Renal cortical epithelial cell (primary cell): ENCODE measurements at regions not wholly inside any gene's neighbourhood (a gene's known extent, or its start where the extent isn't known, plus 50 kb on each side); places are given as distances from the start of the nearest gene placed in this dataset.

Experiments
- DNase-seq: peaks from one replicate; pipeline ENCODE4 v3.0.0-alpha.2; 2011; ENCODE audit warnings: low read depth

DNA sequence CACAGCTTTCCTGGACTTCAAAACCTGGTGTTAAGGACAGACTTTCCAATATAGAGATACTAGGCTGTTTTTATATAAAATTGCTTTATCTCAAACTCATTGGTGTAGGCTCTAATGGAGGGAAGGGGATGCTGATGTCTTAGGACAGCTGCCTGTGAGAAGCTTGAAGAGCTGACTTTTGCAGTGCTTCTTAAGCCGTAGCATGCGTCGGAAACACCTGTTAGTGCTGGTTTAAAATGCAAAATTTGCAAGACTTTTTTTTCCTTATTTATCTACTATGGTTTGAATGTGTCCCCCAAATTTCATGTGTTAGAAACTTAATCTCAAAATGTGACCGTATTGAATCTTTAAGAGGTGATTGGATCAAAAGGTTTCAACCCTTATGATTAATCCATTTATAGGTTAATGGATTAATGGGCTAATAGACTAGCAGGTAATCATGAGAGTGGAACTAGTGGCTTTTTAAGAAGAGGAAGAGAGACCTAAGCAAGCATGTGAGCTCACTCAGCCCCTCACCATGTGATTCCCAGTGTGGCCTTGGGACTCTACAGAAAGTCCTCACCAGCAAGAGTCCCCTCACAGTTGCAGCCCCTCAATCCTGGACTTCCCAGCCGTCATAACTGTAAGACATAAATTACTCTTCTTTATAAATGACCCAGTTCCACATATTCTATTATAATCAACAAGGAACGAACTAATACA, 60.9 kb upstream of the FUT8 start:
- DNase-seq: no peak

DNA sequence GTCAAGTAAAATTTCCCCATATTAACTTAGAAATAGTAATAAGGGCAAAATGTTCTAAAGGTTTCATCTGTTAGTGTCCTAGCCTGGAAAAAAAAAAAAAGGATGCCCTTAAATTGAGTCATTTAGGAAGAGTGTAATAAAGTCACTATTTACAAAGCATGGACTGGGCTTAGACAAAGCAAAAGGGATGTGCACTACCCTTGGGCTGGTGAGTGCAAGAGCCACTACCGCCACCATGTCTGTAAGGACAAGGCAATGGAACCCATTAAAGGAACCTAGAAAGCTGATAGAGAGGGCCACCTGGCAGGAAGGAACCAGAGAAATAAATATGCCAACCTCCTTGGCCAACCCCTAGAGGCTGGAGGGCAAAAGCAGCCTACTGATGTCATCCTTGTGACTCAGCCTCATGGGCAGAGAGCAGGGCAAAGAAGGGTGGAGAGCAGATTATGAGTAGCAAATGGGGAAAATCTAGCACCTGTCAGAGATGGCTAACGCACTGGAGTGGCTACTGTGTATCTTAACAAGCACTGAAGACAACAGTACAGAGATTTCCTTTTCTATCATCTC, 59.5 kb upstream of the FUT8 start:
- peak; percentile 83 for DNase-seq

DNA sequence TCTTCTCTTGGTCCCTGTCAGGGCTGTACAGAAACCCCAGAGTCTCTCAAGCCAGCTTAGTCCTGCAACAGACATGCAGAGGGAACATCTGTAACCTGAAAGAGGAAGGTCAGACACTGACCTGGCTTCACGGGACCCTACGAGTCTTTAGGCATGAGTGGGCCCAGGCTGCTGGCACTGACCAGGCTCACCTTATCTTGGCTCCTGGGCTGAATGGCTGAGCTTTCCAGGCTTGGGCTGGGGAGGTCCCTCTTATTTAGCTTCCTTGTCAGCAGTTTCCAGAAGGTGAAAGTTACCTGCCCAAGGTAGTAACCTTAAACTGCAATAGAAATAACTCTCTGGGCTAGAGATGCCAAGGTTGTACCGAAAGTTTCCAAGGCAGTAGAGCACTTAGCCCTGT, 58.4 kb upstream of the FUT8 start:
- no peak for DNase-seq

DNA sequence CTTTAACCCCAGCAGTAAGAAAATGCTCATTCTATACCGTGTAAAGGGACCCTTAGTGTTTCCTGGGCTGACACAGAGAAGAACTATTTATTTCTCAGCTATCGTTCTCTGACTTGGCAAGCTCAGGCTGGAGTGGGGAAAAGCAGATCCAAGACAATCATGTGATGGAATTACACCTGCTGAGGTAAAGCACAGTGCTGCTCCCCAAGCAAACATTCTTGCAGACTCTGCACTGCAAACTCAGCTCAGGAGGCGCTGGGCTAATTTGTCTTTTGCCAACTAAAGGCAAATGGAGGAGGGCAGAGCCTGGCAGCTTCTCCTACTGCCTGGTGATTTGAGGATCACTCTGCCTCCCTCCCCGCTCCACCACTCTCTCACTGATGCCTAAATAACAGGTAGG, 57.8 kb upstream of the FUT8 start:
- no peak for DNase-seq

DNA sequence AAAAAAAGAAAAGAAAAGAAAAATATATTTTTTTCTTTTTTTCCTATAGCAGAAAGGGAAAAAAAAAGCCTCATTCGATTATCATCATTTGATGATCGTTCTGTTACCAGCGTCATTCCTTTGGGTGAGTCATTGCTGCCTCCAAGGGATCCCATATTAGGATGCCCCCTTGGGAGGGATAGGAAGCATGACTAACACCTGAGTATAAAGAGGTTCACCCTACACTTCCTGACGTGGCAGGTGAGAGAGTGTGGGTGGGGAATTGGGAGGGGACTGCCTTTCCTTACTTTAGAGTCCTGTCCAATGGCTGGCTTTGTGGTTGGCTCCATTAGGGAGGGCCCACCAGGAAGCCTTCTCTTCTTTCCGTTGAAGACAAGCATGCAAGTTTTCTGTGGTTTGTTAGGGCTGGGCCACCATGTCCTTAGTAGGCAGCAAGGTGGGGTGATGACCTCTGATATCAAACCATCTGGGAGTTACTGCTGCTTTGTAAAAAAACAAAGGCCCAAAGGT, 56.1 kb upstream of the FUT8 start:
- DNase-seq: peak; percentile 91

DNA sequence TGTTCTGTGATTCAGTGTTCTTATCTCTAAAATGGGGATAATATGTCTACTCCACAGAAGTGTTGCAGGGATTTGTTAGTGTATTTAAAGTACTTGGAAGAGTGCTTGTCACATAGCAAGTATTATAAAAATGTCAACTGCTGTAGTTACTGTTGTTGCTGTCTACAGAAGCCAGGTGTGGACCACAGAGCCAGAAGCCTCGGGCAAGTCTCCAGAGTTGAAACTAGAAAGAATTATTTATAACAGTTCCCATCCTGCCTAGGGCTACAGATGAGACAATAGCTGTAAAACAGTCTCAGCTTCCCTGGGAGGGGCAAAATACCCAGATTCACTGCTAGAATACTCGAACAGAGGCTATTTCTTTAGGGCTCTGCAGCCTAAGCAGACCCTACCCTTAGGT, 55.4 kb upstream of the FUT8 start:
- DNase-seq: no peak

DNA sequence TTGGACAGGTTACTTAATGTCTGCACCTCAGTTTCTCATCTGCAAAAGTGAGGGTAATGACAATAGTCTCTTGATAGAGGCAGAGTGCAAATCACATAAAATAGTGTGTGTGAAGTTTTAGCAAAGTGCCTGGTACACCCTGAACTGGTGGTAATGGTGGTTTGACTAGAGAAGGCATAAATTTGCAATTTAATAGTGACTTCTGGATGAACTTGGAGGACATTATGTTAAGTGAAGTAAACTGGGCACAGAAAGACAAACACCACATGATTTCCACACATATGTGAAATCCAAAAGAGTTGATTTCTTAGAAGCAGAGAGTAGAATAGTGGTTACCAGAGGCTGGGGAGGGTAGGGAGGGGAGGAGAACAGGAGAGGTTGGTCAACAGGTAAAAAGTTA, 54.8 kb upstream of the FUT8 start:
- peak; percentile 40 for DNase-seq

DNA sequence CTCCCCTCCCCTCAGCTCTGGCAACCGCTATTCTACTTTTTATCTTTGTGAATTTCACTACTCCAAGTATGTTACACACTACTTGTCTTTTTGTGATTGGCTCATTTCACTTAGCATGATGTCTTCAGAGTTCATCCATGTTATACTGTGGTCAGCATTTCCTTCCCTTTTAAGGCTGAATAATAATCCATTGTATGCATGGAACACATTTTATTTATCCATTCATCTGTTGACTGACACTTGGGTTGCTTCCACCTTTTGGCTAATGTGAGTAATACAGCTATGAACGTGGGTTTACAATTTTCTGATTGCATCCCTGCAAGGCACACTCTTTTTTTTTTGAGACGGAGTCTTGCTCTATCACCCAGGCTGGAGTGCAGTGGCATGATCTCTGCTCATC, 53.0 kb upstream of the FUT8 start:
- DNase-seq: no peak

DNA sequence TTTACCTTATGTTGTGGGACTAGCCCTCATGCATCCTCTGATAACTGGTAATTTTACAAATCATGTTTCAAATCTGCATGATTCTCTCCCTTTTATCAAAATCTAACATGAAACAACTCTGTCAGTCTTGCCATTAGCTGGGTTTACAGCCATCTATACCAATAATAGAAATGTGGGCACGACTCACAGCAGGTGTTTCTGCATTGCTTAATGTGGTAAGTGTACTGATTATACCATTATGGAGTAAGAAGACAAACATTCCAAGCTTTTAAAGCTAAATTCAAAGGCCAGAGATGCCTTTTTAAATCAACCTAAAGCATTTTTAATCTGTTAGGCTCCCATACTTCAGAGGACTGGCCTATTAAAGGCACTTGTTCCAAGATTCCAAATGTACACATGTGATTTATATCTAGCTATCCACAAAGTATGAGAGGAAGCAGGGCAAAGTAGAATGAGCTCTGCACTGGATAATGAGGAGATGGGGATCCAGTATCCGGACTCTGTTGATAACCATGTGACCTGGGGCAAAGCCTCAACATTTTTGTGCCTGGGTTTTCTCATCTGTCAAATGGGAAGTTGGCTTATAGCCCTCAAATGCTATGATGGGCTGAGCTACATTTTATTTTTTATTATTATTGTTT, 52.3 kb upstream of the FUT8 start:
- peak; percentile 29 for DNase-seq

DNA sequence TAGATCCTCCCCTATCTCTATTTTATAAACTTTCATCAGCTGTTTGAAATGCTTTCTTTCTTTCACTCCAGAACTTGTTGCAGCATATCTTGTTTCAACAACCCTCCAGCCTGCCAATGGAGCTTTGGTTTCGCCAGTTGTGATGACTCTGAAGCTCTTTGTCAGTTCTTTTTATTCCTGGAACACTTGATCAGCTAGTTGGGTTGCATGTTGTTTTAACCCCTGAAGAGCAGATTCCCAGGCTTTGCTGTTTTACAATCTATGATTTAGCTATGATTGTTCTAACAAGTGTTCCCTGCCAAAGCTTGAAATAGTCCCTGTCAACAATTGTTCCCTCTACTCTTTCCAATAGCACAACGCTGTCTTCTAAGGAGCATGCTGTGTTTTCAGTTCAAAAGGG, 50.6 kb upstream of the FUT8 start:
- DNase-seq: no peak
